NCI-H510A (cell line): ENCODE measurements at regions not wholly inside any gene's neighbourhood (a gene's known extent, or its start where the extent isn't known, plus 50 kb on each side); places are given as distances from the start of the nearest gene placed in this dataset.

Experiments used
- DNase-seq: peaks from one replicate; lab custom pipeline; 2025; lab: John Stamatoyannopoulos, UW

GRCh38 chr10:78759456-78760120 lies 309.2 kb upstream of the ZMIZ1 start:
- no peak for DNase-seq

DNA sequence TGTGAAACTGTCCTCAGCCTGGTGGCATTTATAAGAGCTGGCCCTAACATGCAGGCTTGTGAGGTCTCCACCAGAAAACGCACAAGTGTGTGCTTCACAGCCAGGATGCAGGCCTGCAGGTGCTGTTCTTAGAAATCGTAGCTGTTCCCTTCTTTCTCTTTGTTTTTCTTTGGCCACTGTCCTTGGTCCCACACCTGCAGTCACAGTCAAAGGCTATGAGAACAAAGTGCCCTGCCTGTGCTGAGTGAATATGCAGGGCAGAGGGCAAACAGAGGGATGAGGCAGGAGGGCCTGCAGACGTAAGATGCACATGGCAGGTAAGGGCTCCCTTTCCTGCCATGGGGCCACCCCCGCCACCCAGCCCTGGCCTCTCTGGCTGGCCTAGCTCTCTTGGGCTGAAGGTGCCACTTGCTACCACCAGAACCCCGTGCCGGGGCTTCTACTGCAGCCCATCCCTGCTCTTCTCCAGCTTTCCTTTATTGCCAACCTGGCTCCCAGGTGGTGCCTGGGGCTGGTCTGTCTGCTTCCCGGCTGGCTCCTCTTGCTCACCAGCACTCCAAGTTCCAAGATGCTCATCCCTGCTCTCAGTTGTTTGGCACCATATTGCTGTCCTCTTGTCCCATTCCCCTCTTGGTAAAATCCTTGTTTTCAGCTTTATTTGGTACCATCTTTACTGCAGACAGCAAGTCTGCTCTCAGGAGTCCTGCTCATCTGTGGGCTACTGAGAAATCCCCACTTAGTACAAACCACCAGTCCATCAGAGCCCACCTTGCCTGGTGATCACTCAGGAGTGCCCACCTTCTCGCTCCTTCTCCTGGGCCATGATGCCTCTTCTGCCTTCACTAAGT lies 308.1 kb upstream of the ZMIZ1 start:
- no peak for DNase-seq

DNA sequence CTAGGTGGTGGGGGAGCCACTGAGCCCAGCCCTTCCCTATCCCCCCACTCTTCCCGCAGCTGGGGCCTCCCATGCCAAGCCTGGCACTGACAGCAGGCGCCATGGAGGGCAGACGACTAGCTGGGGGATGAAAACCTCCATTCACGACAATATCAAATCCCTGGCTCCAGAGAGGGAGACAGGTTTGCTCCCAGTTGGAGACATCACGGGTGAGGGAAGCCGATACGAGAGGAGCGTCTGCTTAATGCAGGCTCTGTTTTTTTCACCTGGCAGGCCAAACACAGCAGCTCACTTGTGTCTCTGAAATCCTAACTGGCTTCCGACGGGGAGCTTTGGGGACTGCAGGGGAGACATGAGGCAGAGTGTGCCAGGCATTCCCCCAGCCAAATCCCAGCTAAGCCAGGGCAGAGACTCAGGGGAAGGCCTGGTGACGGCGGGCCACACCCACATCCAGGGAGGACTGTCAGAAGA lies 307.4 kb upstream of the ZMIZ1 start:
- no peak for DNase-seq

GRCh38 chr10:78762086-78762630 lies 306.6 kb upstream of the ZMIZ1 start:
- DNase-seq, result no peak

- no peak for DNase-seq
Measured at GRCh38 chr10:78763234-78763633, 305.5 kb upstream of the ZMIZ1 start.

DNA sequence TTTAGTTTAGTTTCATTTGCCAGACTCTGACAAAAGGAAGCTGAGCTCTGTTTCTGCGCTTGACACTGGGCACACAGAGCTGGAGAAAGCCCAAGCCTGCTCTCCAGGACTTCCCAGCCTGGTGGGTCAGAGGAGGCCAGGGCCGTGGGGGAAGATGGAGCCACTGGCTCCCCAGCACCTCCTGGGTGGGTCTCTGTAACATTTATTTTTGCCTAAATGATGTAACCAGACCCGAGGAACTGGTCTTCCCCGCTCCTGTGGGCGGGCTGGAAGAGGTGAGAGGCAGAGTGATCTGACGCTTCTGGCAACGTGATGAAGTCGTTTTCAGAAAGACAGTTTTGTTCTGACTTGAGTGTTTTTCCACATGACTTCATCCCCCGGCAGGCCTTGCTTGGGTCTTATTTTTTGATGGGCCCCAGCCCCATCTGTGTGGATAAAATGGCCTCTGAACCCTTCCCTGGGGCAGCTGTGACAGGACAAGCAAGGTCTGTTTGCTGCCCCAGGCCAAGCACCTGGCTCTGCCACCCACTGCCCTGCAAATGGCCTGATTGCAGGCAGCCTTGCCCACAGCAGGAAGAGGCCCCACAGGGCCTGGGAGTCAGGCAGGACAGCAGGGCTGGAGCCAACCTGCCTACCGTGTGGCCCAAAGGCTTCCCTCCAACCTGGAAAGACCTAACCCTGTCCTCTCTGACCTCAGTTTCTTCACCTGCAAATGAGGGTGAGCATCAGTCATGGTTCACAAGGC lies 304.9 kb upstream of the ZMIZ1 start:
- no peak for DNase-seq

DNA sequence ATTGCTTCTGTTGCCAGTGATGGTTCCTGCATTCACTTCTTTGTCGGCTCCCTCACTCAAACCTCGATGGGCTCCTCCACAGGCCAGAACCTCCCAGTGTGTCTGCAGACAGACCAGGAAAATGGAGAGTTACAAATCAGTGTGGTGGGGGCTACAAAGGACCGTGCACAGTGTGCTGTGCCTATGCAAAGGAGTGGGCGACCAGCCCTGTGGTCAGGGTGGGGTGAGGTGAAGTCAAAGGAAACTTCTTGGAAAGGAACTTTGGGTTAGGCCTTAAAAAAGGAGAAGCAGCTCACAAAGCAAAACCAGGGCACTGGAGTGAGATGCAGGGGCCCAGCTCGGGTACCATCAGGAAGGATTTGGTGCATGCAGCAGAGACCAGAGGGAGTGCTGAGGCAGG lies 304.3 kb upstream of the ZMIZ1 start:
- no peak for DNase-seq

GRCh38 chr10:78764846-78765430 lies 303.8 kb upstream of the ZMIZ1 start:
- DNase-seq, result no peak

GRCh38 chr10:78765726-78766335 lies 302.9 kb upstream of the ZMIZ1 start:
- no peak for DNase-seq

DNA sequence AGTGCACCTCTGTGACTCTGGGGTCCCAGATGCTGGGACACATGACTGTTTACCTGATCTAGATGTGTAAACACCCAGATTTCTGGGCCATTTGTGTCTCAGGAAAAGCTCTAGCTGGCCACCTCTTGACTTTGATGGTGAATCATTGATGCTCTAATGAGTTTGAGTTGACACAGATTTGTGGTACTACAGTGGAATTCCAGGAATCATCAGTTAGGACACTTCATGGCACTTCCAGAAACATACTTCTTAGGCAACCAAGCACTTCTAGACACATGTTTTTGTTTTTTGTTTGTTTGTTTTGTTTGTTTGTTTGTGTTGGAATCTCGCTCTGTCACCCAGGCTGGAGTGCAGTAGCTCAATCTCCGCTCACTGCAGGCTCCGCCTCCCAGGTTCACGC lies 302.2 kb upstream of the ZMIZ1 start:
- no peak for DNase-seq

DNA sequence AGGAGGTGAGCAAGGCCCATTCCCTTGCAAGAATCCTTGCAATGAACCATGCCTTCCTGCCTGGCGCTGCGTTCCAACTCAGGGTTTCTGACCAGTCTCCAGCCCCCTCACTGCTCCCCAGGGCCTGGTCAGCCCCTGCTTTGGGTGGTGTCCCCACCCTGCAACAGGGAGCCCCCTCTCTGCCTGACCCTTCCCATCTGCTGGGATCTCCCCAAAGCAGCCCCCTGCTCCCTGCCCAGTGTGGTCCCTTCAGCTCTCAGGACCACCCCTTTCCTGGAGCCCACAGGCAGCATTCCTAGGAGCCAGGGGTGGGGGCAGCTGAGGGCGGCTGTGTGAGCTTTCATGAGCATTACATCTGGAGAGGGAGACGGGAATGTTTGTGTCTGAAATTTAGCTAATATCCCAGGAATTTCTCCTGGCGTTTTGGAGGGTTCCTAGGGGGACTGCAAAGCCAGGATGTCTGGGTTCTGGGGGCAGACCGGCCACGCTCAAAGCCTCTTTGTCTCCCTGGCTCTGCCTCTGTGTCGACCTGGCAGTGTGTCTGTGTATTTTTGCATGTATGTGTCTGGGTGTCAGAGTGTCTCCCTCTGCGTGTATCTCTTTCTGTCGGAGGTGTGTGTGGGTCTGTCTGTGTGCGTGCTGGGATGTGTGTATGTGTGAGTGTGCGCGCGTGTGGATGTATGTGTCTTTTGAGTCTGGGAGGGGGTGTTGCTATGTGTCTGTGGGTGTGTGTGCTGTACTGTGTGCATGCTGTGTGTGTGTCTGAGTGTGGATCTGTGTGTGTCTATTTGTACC lies 300.5 kb upstream of the ZMIZ1 start:
- no peak for DNase-seq

- DNase-seq, result no peak
Measured at GRCh38 chr10:78768876-78769275, 299.9 kb upstream of the ZMIZ1 start.

- DNase-seq, result no peak
Measured at GRCh38 chr10:78769526-78769925, 299.2 kb upstream of the ZMIZ1 start.

DNA sequence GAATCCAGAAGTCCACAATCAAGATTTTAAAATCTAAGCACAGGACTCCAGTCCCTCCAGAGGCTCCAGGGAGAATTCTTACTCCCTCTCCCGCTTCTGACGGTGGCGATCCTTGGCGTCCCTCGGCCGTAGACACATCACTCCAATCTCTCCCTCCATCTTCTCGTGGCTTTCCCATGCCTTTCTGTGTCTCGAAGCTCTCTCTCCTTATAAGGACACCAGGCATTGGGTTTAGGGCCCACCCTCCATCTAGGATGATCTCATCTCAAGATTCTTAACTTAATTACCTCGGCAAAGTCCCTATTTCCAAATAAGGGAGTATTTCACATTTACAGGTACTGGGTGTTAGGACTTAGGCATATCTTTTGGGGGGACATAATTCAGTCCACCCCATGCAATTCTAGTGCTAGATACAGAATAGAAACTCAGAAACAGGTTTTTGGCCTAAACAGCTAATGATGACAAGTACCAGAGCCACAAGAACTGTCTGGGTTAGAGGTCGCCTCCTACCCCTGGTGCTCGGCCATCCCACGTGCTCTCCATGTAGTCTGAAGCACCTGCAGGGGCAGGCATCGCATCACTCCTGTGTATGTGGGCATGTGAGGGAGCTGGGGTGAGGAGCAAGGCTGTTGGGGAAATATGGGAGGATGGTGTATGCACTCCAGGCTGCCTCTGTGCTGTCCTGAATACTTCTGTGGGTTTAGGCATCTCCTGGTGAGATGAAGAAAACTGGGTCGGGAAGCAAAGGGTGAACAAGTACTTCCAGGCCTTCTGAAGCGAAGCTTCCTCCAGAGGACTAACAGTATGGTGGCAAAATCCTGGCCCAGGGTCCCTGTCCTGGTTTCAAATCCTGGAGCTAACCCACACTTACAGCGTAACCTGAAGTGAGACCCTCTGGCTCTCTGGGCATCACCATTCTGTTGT lies 298.3 kb upstream of the ZMIZ1 start:
- DNase-seq, result no peak

GRCh38 chr10:78771260-78771659 lies 297.5 kb upstream of the ZMIZ1 start:
- DNase-seq, result no peak

DNA sequence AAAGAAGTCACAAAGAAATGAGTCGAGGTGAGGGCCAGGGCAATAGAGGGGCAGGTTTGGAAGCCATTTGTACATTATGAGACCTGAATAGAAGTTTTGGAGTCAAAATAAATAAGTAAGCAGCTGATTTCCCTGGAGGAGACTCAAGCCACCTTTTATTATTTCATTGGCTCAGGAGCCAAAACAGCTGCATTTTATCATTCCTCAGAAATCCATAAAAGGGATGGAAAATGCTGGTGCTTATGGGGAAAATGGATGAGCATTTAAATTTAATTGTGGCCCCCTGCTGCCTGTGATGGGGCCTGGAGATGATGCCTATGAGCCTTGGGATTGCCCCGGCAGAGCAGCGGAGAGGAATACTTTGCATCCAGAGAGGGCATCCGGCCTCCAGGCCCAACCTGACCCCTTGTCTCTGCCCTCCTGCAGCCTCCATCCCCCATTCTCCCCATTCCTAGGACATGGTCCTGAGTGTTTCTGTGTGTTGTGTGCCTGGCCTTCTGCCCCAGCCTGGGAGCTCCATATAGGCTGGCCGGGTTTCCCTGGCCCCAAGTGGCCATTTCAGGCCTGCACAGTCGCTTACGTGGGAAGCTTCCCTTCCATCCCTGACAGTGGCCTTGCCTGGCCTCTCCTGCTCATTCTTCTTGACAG lies 296.8 kb upstream of the ZMIZ1 start:
- DNase-seq, result no peak

DNA sequence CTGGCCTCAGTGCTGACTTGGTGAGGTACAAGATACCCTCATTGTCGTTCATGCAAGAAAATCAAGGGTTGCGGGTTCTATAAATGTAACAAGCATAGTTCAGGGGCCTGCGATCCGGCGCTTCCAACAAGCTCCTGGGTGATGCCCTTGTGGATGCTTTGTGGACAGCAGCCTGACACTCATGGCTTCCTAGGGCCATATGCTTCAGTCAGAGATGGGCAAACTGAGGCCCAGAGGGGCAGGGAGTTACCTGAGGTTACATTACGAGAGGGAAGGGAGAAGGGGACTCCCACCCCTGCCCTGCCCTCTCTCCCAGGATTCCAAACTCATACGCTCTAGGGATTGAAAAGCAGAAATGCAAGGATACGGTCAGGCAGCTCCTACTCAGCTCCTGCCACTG lies 296.3 kb upstream of the ZMIZ1 start:
- DNase-seq, result no peak

DNA sequence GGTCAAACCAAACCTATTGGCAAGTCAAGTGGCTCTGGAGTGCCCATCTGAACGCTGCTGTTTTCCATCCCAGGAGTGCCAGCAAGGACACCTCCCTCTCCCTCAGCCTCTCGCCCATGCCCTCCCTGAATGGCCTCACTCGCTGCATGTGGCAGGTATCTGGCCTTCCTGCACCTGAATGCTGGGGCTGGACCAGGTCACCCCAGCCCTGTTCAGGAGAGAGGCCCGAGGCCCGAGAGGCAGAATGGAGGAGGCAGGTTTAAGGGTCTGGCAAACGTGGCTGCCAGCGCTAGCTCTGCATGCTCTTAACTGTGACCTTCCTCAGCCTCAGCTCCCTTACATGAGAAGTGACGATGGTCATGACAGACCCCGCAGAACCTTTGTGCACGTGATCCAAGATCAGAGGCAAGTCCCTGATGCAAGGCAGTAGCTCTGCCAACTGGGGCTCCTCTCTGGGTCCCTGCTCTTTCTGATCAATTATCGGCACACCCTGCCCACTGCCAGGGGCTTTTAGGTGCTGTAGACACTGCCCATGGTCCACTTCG lies 295.7 kb upstream of the ZMIZ1 start:
- no peak for DNase-seq

DNA sequence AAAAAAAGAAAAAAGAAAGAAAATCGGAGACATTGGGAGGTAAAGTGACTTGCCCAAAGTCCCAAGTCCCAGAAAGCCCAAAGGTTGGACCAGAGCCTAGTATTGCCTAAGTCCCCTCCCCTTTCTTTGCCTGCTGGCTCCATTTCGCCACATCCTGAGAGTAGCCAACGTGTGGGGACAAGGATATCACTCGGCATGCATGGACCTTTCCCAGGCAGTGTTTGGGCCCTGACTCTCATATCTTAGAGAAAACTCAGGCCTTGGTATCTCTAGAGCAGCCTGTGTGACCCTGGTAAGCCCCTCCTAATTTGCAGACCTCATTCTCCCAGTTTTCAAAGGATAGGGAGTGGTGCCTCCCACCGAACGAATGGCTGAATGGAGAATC lies 294.2 kb upstream of the ZMIZ1 start:
- DNase-seq, result no peak
